CD8-positive, alpha-beta memory T cell (primary cell): ENCODE measurements at regions not wholly inside any gene's neighbourhood (a gene's known extent, or its start where the extent isn't known, plus 50 kb on each side); places are given as distances from the start of the nearest gene placed in this dataset.

Experiments
- CTCF ChIA-PET: fragments of 350-600 bp; sonication (Branson Sonifier 250); formaldehyde crosslinking; loops from one replicate; lab custom pipeline; 2021; ENCODE audit warnings: antibody characterized with exemption; lab: Charles Lee
- POLR2A ChIA-PET: fragments of 350-600 bp; sonication (Branson Sonifier 250); formaldehyde crosslinking; loops from one replicate; lab custom pipeline; 2021; ENCODE audit warnings: antibody characterized with exemption; lab: Charles Lee
- DNase-seq, 5 donors: peaks; one replicate each; pipeline versions ENCODE4 v3.0.0 to v3.0.0-alpha.2; 2020 to 2022; ENCODE audit warnings: mixed read lengths in 1 of 5
- H3K27ac ChIP-seq: one replicate; pipeline ENCODE4 v1.7.0; 2013; ENCODE audit warnings: low read depth, mild to moderate bottlenecking, low read length, moderate library complexity
- H3K27me3 ChIP-seq: 2 replicates; pipeline ENCODE4 v1.7.0; 2013; ENCODE audit warnings: low read length, mild to moderate bottlenecking; ENCODE audit not compliant: insufficient read depth, poor library complexity, severe bottlenecking
- H3K36me3 ChIP-seq: 2 replicates; pipeline ENCODE4 v1.7.0; 2013; ENCODE audit warnings: mild to moderate bottlenecking, low read length, moderate library complexity; ENCODE audit not compliant: insufficient read depth
- H3K4me1 ChIP-seq: 2 replicates; pipeline ENCODE4 v1.7.0; 2013; ENCODE audit warnings: mild to moderate bottlenecking, low read length, moderate library complexity; ENCODE audit not compliant: insufficient read depth
- H3K4me3 ChIP-seq: 2 replicates; pipeline ENCODE4 v1.7.0; 2013; ENCODE audit warnings: mild to moderate bottlenecking, low read length
- H3K9me3 ChIP-seq: 2 replicates; pipeline ENCODE4 v1.7.0; 2013; ENCODE audit warnings: mild to moderate bottlenecking, low read length
- H3K27ac Mint-ChIP-seq, 8 donors: one replicate each; pipeline ENCODE4 v1.8.0; 2020 to 2021; ENCODE audit warnings: mixed read lengths in 8 of 8, mild to moderate bottlenecking in 6 of 8, inconsistent platforms in 3 of 8, moderate library complexity in 3 of 8
- H3K27me3 Mint-ChIP-seq, 2 donors: one replicate each; pipeline ENCODE4 v1.8.0; 2020 to 2021; ENCODE audit warnings: mixed read lengths in 2 of 2, mild to moderate bottlenecking in 1 of 2, moderate library complexity in 1 of 2
- H3K36me3 Mint-ChIP-seq, 3 donors: one replicate each; pipeline ENCODE4 v1.8.0; 2020 to 2021; ENCODE audit warnings: mixed read lengths in 3 of 3, inconsistent platforms in 1 of 3, mild to moderate bottlenecking in 1 of 3
- H3K4me1 Mint-ChIP-seq, 3 donors: one replicate each; pipeline ENCODE4 v1.8.0; 2020 to 2021; ENCODE audit warnings: mixed read lengths in 3 of 3, inconsistent platforms in 1 of 3, mild to moderate bottlenecking in 1 of 3
- H3K4me3 Mint-ChIP-seq, 7 donors: one replicate each; pipeline ENCODE4 v1.8.0; 2020 to 2021; ENCODE audit warnings: mixed read lengths in 7 of 7, mild to moderate bottlenecking in 6 of 7, moderate library complexity in 4 of 7, inconsistent platforms in 2 of 7
- H3K9me3 Mint-ChIP-seq, 5 donors: one replicate each; pipeline ENCODE4 v1.8.0; 2020 to 2022; ENCODE audit warnings: mixed read lengths in 5 of 5, mild to moderate bottlenecking in 3 of 5, moderate library complexity in 2 of 5, inconsistent platforms in 1 of 5

DNA sequence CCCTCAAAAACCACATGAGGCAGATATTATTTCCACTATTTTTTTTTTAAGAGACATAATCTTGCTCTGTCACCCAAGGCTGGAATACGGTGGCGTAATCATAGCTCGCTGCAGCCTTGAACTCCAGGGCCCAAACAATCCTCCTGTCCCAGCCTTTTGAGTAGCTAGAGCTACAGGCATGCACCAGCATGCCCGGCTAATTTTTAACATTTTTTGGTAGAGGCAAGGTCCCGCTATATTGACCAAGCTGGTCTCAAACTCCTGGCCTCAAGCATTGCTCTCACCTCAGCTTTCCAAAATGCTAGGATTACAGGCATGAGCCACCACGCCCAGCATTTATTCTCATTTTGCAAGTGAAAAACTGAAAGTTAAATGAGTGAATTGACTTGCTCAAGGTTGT is 50.8 kb upstream of the PIAS1 start:
- CTCF ChIA-PET = no interaction called here
- Histone ChIP-seq H3K4me1 (no peaks in the 10 kb centered on the region), H3K36me3 (no peaks in the 10 kb centered on the region), H3K27me3 (no peaks in the 10 kb centered on the region), H3K27ac (no peak overlapping the region), H3K9me3 (no peaks in the 10 kb centered on the region), H3K4me3 (no peak overlapping the region)
- peaks cover 0 to 6% (median 3%) of the 10 kb centered on the region in 3 donors for H3K36me3 Mint-ChIP-seq
- DNase-seq = no peak
- H3K4me1 Mint-ChIP-seq = no peaks in the 10 kb centered on the region
- no peak overlapping the region for H3K4me3 Mint-ChIP-seq
- no peak overlapping the region for H3K27ac Mint-ChIP-seq
- POLR2A ChIA-PET = no interaction called here
- peaks cover 4 to 13% (median 7%) of the 10 kb centered on the region in 5 donors for H3K9me3 Mint-ChIP-seq
- peaks cover 9 to 11% of the 10 kb centered on the region in 2 donors for H3K27me3 Mint-ChIP-seq
